HG03064 (cell line): ENCODE measurements at regions not wholly inside any gene's neighbourhood (a gene's known extent, or its start where the extent isn't known, plus 50 kb on each side); places are given as distances from the start of the nearest gene placed in this dataset.

ENCODE experiments used
- ATAC-seq: cut with Tn5 transposase; IDR thresholded peaks from one replicate; pipeline ENCODE4 v1.9.1; 2021; ENCODE audit warnings: low read depth; ENCODE audit not compliant: unreplicated experiment

GRCh38 chr12:107271523-107271922, 178.2 kb upstream of the CRY1 start:
- no peak for ATAC-seq

- ATAC-seq = no peak
These were observed 182.2 kb upstream of the CRY1 start for GRCh38 chr12:107275530-107275929.

DNA sequence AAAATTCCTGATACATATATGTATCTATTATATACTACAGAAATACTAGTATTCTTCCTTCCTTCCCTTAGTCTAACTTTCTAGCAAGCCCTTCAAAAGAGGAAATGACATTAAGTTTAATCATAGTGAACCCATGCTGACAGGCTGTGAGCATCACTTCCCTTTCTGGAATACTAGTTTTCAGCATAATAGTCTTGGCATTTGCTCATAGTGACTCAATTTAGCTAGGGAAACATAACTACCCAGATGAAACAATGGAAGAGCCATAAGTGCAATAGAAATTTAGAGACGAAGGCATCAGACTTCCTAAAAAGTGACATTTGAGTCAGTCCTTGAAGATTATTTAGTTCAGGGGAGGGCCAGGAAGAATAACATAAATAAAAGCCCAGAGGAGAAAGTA, 184.5 kb upstream of the CRY1 start:
- ATAC-seq = no peak

DNA sequence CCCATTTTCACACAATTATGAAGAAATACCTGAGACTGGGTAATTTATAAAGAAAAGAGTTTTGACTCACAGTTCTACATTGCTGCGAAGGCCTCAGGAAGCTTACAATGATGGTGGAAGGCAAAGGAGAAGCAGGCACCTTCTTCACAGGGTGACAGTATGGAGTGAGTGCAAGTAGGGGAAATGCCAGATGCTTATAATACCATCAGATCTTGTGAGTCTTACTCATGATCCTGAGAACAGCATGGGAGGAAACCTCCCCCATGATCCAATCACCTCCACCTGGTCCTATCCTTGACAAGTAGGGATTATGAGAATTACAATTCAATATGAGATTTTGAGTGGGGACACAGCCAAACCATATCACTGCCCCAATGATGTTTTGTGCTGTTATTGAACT, 189.3 kb upstream of the CRY1 start:
- no peak for ATAC-seq

DNA sequence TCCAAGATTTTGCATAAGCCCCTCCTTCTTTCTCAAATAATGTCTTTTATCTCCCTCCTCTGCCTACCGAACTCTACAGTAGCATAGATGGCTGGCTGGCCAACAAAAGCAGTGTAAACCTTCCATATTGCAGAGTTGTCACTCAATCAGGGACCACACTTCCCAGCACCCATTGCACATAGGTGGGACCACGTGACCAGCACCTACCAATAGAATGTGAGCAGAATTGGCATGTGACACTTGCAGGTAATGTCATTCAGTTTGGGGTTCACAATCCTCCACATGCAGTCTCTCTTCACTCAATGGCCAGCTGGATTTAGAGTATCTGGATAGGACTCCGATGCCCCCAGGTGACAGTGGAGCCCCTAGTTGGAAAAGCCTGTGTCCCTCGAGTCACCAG, 190.3 kb upstream of the CRY1 start:
- no peak for ATAC-seq

DNA sequence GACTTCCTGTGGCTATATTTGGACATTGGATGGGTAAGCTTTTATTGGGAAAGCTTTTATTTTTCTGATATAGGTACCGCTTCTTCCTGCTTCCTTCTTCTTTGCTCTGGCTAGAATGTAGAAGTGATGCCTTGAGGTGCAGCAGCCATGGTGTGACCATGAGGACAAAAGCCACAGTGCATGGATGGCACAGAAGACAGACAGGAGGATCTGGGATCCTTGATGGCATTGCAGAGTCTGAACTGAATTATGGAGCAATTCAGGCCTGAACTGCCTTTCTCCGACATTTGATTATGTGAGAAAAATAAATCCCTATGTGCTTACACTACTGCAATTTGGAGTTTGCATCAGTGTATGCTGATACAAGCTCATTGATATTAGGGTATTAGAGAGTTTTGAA, 191.3 kb upstream of the CRY1 start:
- no peak for ATAC-seq

GRCh38 chr12:107287436-107288413, 194.4 kb upstream of the CRY1 start:
- no peak for ATAC-seq

- no peak for ATAC-seq
These were observed 195.2 kb upstream of the CRY1 start for GRCh38 chr12:107288414-107289127.

GRCh38 chr12:107291018-107291417, 197.7 kb upstream of the CRY1 start:
- no peak for ATAC-seq

DNA sequence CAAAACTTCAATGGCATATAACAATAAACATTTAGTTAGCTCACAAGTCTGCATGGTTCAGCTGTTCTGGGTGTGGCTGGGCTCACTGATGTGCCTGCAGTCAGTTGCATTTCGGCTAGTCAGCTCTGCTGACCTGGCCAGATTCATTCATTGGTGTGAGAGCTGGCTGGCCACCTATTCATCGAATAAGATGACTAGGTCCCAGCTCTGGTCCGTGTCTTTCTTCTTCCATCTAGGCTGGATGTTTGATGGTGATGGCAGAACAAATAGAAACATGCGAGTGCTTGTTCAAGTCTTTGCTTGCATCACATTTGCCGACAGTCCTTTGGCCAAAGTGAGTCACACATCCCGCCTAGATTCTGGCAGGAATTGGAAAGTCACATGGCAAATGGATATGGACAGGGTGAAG, 203.3 kb upstream of the CRY1 start:
- ATAC-seq = no peak

DNA sequence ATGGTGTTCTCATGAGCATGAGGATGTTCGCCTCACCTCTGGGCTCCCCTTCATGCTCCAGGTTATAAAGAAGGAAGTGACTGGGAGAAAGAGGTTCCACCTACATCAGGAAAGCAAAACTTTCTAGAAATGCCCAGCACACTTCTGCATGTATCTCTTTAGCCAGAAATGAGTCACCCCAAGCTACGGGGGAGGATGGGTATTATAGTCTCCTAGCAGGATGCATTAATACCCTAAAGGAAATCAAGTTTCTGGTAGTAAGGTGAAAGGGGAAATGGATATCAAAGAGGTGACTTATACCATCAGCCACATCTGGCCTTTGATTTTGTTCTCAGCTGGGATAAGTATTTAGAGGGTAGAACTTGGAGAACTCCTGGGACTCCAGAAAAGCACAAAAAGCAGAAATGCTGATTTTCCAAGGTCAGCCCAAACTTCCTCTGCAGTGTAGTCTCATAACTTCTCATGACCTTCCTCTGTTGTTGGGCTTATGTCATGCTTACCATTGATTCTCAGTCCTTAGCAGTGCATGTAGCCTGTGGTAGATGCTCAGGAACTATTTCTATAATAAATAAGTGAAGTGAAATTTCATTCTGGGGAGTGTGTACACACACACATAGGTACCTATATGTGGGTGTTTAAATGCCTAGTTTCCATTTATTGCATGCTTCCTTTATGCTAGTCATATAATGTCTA, 209.4 kb upstream of the CRY1 start:
- no peak for ATAC-seq

DNA sequence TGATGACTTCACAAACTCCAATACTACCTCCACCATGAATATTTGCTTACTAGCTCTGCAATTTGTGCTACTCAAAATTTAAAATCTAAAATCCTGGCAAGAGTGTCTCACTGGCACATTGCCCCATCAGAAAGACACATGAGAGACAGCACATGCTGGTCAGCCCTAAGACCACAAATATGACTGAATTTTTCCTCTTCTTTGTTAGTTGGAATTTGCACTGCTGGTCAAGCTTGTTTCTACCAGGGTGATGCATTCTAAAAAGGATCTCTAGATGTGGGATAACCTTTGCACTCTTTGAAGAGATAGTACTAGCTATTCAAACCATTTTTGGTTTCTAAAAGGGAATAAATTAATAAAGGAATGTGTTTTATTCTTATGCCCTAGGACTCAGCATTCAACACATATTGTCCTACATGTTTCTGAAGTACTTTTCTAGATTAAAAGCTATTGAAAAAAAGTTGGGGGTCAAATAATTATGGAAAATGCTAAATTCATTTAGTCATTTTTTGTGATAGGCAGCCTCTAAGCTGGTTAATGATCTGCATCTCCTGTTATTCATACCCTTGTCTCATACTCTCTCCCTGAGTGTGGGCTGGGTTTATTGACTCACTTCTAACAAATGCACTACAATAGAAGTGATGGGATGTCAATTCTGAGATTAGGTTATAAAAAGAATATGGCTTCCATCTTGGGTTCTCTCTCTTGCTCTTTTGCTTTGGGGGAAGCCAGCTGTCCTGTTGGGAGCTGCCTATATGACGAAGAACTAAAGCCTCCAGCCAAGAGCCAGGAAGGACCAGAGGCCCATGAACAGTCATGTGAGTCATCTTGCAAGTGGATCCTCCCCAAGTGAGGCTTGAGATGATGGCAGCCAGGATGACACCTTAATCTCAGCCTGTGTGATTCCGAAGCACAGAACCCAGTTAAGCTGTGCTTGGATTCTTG, 211.5 kb upstream of the CRY1 start:
- no peak for ATAC-seq

- no peak for ATAC-seq
These were observed 212.9 kb upstream of the CRY1 start for GRCh38 chr12:107306141-107306659.

DNA sequence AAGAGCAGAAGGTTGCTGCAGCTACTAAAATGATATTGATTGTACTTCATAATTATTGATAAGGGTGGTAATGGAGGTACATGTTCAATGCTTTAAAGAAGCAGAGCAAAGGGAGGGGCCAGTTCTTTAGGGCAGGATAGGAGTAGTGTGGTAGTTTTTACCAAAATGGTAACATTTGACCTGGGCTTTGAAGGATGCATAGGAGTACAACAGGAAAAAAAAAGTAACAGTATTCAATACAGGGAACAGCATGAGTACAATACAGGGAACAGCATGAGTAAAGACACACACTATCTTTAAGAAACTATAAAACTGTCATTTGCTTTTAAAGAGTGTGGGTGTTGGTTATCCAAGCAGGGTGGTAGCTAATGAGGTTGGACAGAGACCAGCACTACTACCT, 215.0 kb upstream of the CRY1 start:
- no peak for ATAC-seq

GRCh38 chr12:107309020-107309419, 215.7 kb upstream of the CRY1 start:
- ATAC-seq = no peak

GRCh38 chr12:107310621-107311020, 217.3 kb upstream of the CRY1 start:
- no peak for ATAC-seq

GRCh38 chr12:107311682-107312081, 218.3 kb upstream of the CRY1 start:
- no peak for ATAC-seq

DNA sequence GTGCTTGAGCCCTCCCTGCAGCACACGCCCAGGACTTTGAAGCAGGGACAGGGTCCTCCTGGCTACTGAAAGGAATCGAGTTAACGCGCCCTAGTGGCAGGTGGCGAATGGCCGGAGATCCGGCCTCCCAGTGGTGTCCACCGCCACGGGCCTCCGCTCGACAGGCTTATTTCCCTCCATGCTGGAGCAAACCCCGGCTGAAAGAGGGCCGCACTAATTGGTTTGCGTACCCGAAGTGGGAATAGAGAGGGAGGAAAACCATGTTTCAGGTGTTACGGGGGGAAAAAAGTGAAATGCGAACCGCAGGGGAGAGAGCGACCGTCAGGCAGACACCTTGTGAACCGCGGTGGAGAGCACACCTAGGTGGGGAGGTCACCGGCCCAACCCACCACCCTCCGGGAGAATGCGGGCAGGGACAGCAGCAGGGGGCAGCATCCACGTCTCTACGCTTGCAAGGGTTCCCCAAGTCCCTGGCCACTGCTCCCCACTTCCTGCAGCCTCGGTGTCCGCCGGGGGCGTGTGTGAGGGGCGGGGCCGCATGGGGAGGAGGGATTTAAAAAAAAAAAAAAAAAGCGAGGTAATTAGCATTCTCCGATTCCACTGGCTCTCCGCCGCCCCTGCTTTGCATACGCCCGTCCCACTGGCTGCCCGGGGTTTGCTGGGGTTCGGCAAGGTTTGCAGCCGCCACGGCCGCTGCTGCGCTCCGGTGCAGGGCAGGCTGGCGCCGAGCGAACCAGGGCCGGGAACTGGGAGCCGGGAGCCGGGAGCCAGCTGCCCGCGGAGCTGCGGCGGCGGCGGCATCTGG, 224.6 kb upstream of the CRY1 start:
- ATAC-seq = no peak

- ATAC-seq = no peak
These were observed 225.1 kb upstream of the CRY1 start for GRCh38 chr12:107318556-107318805.
